Lower lobe of right lung (tissue), 2 donors: ENCODE measurements at regions not wholly inside any gene's neighbourhood (a gene's known extent, or its start where the extent isn't known, plus 50 kb on each side); places are given as distances from the start of the nearest gene placed in this dataset.

ENCODE experiments used
- ATAC-seq, 2 donors: fragments of 200-7000 bp; cut with Tn5 transposase; one replicate each; pipeline ENCODE4 v1.9.1; 2020 to 2022; ENCODE audit warnings: mild to moderate bottlenecking in 2 of 2, moderate library complexity in 2 of 2
- DNase-seq: peaks from one replicate; pipeline ENCODE4 v3.0.0-alpha.2; 2020
- H3K27ac ChIP-seq: fragments of 200-600 bp; one replicate; pipeline ENCODE4 v1.8.0; 2022
- H3K27me3 ChIP-seq: fragments of 200-600 bp; one replicate; pipeline ENCODE4 v1.8.0; 2022; ENCODE audit warnings: low read depth
- H3K36me3 ChIP-seq: fragments of 200-600 bp; one replicate; pipeline ENCODE4 v1.8.0; 2022; ENCODE audit warnings: mild to moderate bottlenecking
- H3K4me1 ChIP-seq: fragments of 200-600 bp; one replicate; pipeline ENCODE4 v1.8.0; 2022
- H3K4me3 ChIP-seq: fragments of 200-600 bp; one replicate; pipeline ENCODE4 v1.8.0; 2022; ENCODE audit warnings: mild to moderate bottlenecking
- H3K9me3 ChIP-seq: fragments of 200-600 bp; one replicate; pipeline ENCODE4 v1.8.0; 2022
- CTCF ChIP-seq: fragments of 200-600 bp; IDR thresholded peaks from one replicate; pipeline ENCODE4 v1.8.0; 2022; ENCODE audit warnings: antibody characterized with exemption, mild to moderate bottlenecking
- intact Hi-C: fragments of 100-400 bp; cut with DNase I; formaldehyde crosslinking; loops from one replicate; pipeline ENCODE4 v1.11.0; 2022
- donor health status: DM: no; HTN: yes; CAD: no; lungs with severe emphysema.

DNA sequence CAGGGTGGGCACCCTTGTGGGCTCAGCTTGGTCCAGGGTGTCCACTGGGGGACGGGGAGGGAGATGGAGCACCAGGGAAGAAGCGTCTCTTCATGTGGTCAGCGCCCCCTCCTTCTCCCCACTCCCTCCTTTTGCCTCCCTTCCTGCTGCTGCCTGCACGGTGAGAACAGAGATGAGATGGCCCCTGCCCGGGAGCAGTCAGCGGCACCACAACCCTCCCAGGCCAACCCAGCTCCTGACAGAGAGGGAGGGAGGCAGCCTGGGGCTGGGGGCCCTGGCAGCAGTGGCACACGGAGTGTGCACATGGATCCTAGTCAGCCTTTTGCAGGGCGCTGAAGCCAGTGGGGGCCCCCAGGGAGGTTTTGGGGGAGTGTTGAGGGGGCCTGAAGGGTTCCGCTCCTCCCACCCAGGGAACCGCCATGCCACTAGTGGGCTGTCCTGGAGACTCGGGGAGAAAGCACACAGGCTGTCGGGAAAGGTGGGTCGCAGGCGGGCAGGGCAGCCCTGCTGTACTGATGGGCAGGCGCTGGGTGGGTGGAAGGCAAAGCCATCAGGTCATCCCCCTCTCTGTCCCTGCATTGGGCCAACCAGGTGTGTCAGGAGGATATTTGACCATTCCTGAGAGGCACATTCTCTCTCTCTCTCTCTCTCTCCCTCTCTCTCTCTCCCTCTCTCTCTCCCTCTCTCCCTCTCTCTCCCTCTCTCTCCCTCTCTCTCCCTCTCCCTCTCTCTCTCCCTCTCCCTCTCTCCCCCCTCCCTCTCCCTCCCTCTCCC, 94.3 kb upstream of the BHLHE23 start:
- intact Hi-C loops, result no loop called here
- H3K9me3 ChIP-seq, result no peaks in the 10 kb centered on the region
- H3K4me3 ChIP-seq, result no peak overlapping the region
- no peak for ATAC-seq
- no peaks in the 10 kb centered on the region for H3K4me1 ChIP-seq
- DNase-seq, result peak; percentile 13
- no peak overlapping the region for H3K27ac ChIP-seq
- TF ChIP-seq CTCF, result no peak
- H3K27me3 ChIP-seq, result peaks cover 42% of the 10 kb centered on the region
- H3K36me3 ChIP-seq, result no peaks in the 10 kb centered on the region

GRCh38 chr20:63100174-63100925, 93.6 kb upstream of the BHLHE23 start:
- no peaks in the 10 kb centered on the region for H3K9me3 ChIP-seq
- no peak for TF ChIP-seq CTCF
- no peaks in the 10 kb centered on the region for H3K36me3 ChIP-seq
- H3K4me1 ChIP-seq, result no peaks in the 10 kb centered on the region
- intact Hi-C loops, result no loop called here
- no peak overlapping the region for H3K4me3 ChIP-seq
- peak; percentile 25 for DNase-seq
- no peak for ATAC-seq
- H3K27me3 ChIP-seq, result peaks cover 43% of the 10 kb centered on the region
- no peak overlapping the region for H3K27ac ChIP-seq

GRCh38 chr20:63099456-63100173, 92.9 kb upstream of the BHLHE23 start:
- Histone ChIP-seq H3K9me3 (no peaks in the 10 kb centered on the region), H3K4me1 (no peaks in the 10 kb centered on the region), H3K4me3 (no peak overlapping the region), H3K36me3 (no peaks in the 10 kb centered on the region), H3K27ac (no peak overlapping the region), H3K27me3 (peaks cover 44% of the 10 kb centered on the region)
- TF ChIP-seq CTCF, result no peak
- ATAC-seq, result no peak
- DNase-seq, result no peak
- intact Hi-C loops, result no loop called here

DNA sequence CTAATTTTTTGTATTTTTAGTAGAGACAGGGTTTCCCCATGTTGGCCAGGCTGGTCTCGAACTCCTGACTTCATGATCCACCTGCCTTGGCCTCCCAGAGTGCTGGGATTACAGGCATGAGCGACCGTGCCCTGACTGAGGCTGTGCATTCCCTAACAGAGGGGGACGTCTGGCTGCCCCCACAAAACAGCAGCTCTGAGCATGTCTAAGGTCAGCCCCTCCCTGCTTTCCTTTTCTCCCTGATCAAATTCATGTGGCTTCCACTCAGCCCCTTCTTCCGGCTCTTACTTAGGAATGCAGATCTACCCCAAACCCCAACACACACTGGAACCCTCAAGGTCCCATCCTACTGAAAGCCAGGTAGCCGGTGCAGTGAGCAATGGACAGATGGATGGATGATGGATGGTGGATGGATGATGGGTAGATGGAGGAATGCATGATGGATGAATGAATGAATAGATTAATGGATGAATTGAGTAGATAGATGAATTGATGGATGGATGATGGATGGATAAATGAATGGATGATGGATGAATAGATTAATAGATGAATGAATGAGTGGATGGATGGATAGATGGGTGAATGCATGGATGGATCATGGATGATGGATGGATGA, 91.5 kb upstream of the BHLHE23 start:
- H3K4me1 ChIP-seq, result no peaks in the 10 kb centered on the region
- ATAC-seq, result no peak
- no peak for DNase-seq
- H3K4me3 ChIP-seq, result no peak overlapping the region
- H3K27me3 ChIP-seq, result peaks cover 48% of the 10 kb centered on the region
- TF ChIP-seq CTCF, result no peak
- H3K9me3 ChIP-seq, result no peaks in the 10 kb centered on the region
- H3K27ac ChIP-seq, result no peak overlapping the region
- intact Hi-C loops, result no loop called here
- no peaks in the 10 kb centered on the region for H3K36me3 ChIP-seq

GRCh38 chr20:63097336-63097831, 90.6 kb upstream of the BHLHE23 start:
- DNase-seq (peak; percentile 17), ATAC-seq (no peak)
- H3K27ac ChIP-seq, result no peak overlapping the region
- intact Hi-C loops, result no loop called here
- no peak for TF ChIP-seq CTCF
- H3K9me3 ChIP-seq, result no peaks in the 10 kb centered on the region
- H3K4me1 ChIP-seq, result no peaks in the 10 kb centered on the region
- peaks cover 55% of the 10 kb centered on the region for H3K27me3 ChIP-seq
- no peaks in the 10 kb centered on the region for H3K36me3 ChIP-seq
- no peak overlapping the region for H3K4me3 ChIP-seq
